HG02678 (cell line): ENCODE measurements at regions not wholly inside any gene's neighbourhood (a gene's known extent, or its start where the extent isn't known, plus 50 kb on each side); places are given as distances from the start of the nearest gene placed in this dataset.
"Not testable (repeated sequence)": the region's sequence is repeated elsewhere in the genome, so short reads cannot be mapped to it uniquely, and the experiment has no call there.

ENCODE experiments used
- ATAC-seq: cut with Tn5 transposase; IDR thresholded peaks from one replicate; pipeline ENCODE4 v1.9.1; 2021; ENCODE audit warnings: mild to moderate bottlenecking, moderate library complexity; ENCODE audit not compliant: unreplicated experiment

DNA sequence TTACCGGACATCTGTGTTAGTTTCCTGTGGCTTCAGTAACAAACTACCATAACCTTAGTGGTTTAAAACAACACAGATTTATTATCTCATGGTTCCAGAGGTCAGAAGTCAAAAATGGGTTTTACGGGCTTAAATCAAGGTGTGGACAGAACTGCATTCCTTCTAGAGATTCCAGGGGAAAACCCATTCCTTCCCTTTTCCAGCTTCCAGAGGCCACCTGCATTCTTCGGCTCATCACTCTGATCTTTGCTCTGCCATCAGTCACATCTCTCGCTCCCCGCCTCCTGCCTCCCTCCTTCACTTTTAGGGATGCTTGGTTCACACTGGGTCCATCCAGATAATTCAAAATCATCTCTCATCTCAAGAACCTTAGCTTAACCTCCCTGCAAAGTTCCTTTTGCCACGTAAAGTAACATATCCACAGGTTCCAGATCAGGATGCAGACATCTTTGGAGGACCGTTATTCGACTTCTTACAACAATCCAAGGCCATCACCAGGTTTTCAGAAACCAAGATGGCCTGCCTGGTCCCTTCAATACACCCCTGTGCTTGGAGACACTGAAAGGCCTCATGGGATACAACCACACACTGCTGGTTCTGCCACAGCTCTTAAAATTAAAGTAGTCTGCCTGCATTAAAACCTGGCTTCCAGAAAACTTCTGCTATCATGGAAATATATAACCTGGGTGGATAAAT lies 225.9 kb upstream of the MYO3A start:
- ATAC-seq: no peak

DNA sequence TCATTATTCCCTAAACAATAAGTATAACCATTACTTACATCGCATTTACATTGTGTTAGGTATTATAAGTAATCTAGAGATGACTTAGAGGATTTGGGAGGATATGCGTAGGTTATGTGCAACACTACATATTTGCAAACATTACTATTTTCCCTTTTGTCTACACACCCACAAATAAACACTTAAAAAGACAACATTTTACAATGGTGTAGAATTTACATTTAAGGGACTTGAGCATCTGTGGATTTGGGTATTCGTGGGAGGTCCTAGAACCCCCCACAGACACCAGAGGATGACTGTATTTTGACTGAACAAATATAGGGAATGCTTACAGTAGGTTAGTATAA lies 220.2 kb upstream of the MYO3A start:
- no peak for ATAC-seq

- ATAC-seq: no peak
These were observed 209.8 kb upstream of the MYO3A start for GRCh38 chr10:25724241-25724640.

DNA sequence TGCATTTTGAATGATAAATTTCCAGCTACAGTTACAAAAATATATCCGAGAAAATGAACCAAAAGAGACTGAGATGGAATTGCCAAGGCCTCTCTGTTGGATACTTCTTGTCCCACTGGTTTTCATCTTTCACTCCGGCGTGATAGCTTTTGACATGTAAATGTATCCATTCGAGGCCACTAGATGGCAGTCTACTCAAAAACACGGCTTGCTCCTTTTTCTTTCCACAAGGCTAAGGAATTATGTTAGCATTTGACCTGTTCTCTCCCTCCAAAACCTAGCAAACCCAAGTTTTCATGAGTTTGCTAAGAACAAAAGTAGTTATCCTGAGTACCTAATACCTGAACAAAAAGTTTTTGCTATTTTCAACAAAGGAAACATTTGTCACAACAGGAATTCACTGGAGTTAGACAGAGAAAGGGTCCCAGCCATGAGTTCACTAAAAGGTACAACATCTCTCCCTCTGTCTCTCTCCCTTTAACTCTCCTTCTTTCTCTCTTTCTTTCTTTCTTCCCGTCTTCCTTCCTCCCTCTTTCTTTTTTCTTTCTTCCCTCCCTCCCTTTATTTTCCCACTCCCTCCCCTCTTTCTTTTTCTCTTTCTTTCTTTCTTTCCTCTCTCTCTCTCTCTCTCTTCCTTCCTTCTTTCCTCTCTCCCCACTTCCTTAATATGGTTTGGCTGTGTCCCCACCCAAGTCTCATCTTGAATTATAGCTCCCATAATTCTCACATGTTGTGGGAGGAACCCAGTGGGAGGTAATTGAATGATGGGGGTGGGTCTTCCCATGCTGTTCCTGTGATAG lies 207.9 kb upstream of the MYO3A start:
- peak; percentile 95 for ATAC-seq

GRCh38 chr10:25738776-25739175 lies 195.3 kb upstream of the MYO3A start:
- ATAC-seq: no peak

GRCh38 chr10:25743832-25744231 lies 190.2 kb upstream of the MYO3A start:
- no peak for ATAC-seq

GRCh38 chr10:25744574-25744973 lies 189.5 kb upstream of the MYO3A start:
- no peak for ATAC-seq

- ATAC-seq: no peak
These were observed 188.1 kb upstream of the MYO3A start for GRCh38 chr10:25745976-25746375.

GRCh38 chr10:25747084-25747483 lies 186.9 kb upstream of the MYO3A start:
- no peak for ATAC-seq

DNA sequence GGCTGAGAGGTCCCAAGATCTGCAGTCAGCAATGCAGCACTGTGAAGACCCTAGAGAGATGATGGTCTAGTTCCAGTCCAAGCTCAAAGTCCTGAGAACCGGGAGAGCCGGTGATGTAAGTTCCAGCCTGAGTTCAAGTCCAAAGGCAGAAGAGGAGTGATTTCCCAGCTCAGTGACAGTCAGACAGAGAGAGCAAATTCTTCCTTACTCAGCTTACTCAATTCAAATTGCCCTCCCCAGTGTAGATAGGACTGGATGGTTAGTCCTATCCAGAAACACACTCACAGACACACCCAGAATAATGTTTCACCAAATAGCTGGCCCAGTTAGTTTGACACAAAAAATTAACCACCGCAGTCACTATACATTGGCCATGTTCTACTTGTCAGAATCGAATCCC lies 185.5 kb upstream of the MYO3A start:
- ATAC-seq: no peak

GRCh38 chr10:25753776-25754175 lies 180.3 kb upstream of the MYO3A start:
- no peak for ATAC-seq

GRCh38 chr10:25755874-25756273 lies 178.2 kb upstream of the MYO3A start:
- ATAC-seq: not testable (repeated sequence)

- ATAC-seq: no peak
These were observed 177.2 kb upstream of the MYO3A start for GRCh38 chr10:25756784-25757183.

DNA sequence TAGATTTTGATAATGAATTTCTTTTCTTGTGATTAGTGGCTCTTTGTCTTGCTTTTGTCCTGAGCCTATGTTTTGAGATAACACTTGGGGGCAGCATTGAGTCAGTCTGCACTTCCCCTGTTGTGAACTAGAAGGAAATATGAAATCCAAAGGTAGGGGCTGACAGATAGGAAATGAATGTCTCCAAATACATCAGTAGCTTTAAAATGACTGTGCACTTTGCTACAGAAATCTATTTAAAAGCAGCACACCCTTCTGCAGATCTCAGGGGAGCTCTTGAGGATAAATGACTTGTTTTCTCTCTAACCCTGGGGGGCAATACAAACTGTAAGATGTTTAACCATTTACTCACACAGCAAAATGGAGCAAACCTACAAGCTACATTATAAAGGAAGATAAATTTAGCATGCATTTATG lies 176.0 kb upstream of the MYO3A start:
- no peak for ATAC-seq

DNA sequence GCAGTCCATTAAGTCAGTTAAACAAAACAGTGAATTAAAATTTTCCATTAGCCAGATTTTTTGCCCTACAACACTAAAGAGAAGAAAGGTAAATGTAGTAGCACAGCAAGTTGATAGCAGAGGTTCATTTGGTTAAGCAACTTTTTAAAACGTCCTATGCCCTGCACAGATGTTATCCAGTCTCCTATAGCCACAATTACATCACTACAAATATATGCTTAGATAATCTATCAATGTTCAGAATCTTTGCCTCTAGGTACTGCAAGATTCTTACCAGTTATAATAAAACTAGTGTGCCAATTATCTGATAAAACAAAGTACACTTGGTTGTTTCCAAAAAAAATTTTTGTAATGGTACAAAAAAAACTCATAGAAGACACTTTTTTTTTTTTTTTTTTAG lies 175.5 kb upstream of the MYO3A start:
- no peak for ATAC-seq

GRCh38 chr10:25761937-25762336 lies 172.1 kb upstream of the MYO3A start:
- no peak for ATAC-seq

- no peak for ATAC-seq
These were observed 167.8 kb upstream of the MYO3A start for GRCh38 chr10:25766213-25766612.

DNA sequence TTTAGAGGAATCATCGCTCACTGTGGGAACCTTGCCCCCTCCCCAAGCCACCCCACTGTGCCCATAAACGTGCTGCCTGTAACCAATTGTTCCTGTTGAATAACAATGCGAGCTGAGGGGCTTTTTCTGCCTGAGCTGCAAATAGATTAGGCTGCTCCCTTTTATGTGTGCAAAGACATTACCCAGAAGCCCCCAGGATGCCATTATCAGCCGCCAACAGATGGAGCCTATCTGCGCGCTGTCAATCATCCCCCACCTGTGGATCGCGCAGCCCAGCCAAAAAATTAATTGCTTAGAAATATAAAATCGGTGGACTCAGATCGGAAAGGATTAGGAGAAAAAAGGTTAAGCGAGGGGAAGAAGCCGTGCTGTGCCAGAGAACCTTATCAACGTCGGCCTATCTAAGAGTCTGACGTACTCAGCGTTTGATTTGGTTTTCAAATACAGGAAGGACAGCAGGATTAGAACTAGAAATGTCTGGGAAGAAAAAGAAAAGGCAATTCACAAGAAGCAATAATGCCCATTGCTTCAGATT lies 167.3 kb upstream of the MYO3A start:
- no peak for ATAC-seq

GRCh38 chr10:25768167-25768566 lies 165.9 kb upstream of the MYO3A start:
- ATAC-seq: no peak

GRCh38 chr10:25778646-25779045 lies 155.4 kb upstream of the MYO3A start:
- no peak for ATAC-seq

- no peak for ATAC-seq
These were observed 147.9 kb upstream of the MYO3A start for GRCh38 chr10:25786161-25786560.

DNA sequence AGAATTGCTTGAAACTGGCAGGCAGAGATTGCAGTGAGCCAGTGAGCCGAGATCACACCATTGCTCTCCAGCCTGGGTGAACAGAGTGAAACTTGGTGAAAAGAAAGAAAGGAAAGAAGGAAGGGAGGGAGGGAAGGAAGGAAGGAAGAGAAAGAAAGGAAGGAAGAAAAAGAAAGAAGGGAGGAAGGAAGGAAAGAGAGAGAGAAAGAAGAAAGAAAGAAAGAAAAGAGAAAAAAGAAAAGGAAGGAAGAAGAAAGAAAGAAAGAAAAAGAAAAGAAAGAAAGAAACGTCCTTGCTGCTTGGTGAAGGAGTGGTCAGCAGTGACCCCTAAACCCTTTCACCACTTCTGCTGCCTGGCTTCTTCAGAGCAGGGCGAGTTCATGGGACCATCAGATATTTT lies 147.1 kb upstream of the MYO3A start:
- ATAC-seq: no peak
